ENCODE measurements at regions not wholly inside any gene's neighbourhood (a gene's known extent, or its start where the extent isn't known, plus 50 kb on each side); places are given as distances from the start of the nearest gene placed in this dataset.

- H3K9me3 Mint-ChIP-seq (ENCODE audit: unreplicated experiment), result no peaks in the 10 kb centered on the region
- peaks cover 3% of the 10 kb centered on the region for H3K4me1 Mint-ChIP-seq (ENCODE audit: unreplicated experiment)
- no peak for DNase-seq (ENCODE audit: low spot score)
- H3K4me3 Mint-ChIP-seq (ENCODE audit: unreplicated experiment), result no peak overlapping the region
- no peak overlapping the region for H3K27ac Mint-ChIP-seq (ENCODE audit: unreplicated experiment)
- H3K36me3 Mint-ChIP-seq (ENCODE audit: low read depth, unreplicated experiment), result no peaks in the 10 kb centered on the region
- H3K27me3 Mint-ChIP-seq (ENCODE audit: unreplicated experiment), result peaks cover 7% of the 10 kb centered on the region
- TF ChIP-seq, protein P1, sequence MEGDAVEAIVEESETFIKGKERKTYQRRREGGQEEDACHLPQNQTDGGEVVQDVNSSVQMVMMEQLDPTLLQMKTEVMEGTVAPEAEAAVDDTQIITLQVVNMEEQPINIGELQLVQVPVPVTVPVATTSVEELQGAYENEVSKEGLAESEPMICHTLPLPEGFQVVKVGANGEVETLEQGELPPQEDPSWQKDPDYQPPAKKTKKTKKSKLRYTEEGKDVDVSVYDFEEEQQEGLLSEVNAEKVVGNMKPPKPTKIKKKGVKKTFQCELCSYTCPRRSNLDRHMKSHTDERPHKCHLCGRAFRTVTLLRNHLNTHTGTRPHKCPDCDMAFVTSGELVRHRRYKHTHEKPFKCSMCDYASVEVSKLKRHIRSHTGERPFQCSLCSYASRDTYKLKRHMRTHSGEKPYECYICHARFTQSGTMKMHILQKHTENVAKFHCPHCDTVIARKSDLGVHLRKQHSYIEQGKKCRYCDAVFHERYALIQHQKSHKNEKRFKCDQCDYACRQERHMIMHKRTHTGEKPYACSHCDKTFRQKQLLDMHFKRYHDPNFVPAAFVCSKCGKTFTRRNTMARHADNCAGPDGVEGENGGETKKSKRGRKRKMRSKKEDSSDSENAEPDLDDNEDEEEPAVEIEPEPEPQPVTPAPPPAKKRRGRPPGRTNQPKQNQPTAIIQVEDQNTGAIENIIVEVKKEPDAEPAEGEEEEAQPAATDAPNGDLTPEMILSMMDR (IDR thresholded peaks at IDR 0.05; ENCODE audit: unreplicated experiment), result no peak
Measured at GRCh38 chr4:183823434-183823833, 81.7 kb upstream of the STOX2 start.

GRCh38 chr4:183825346-183825745, 79.8 kb upstream of the STOX2 start:
- Mint-ChIP-seq H3K27ac (ENCODE audit: unreplicated experiment) (no peak overlapping the region), H3K4me3 (ENCODE audit: unreplicated experiment) (no peak overlapping the region), H3K4me1 (ENCODE audit: unreplicated experiment) (peaks cover 3% of the 10 kb centered on the region), H3K36me3 (ENCODE audit: low read depth, unreplicated experiment) (no peaks in the 10 kb centered on the region), H3K9me3 (ENCODE audit: unreplicated experiment) (no peaks in the 10 kb centered on the region), H3K27me3 (ENCODE audit: unreplicated experiment) (peaks cover 7% of the 10 kb centered on the region)
- TF ChIP-seq, protein P1 (IDR thresholded peaks at IDR 0.05; ENCODE audit: unreplicated experiment), result no peak
- no peak for DNase-seq (ENCODE audit: low spot score)

DNA sequence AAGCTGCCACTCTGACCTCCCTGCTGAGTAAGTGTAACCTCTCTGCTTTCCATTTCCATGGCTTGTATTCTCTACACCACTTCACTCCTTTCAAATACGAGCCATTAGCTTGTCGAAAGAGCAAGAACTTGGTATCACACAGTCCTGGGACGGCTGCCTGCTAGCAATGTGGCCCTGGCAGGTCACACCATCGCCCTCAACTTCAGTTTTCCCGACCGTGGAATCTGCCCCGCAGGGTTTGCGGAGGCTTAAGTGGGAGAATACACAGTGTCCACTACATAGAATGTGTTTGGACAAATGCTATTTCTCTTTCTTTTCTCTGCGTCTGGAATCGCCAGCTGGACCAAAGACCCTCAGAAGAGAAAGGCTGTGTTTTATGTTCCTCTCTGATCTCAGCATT, 78.6 kb upstream of the STOX2 start:
- TF ChIP-seq, protein P1 (IDR thresholded peaks at IDR 0.05; ENCODE audit: unreplicated experiment), result no peak
- no peak overlapping the region for H3K27ac Mint-ChIP-seq (ENCODE audit: unreplicated experiment)
- H3K9me3 Mint-ChIP-seq (ENCODE audit: unreplicated experiment), result no peaks in the 10 kb centered on the region
- H3K4me3 Mint-ChIP-seq (ENCODE audit: unreplicated experiment), result no peak overlapping the region
- no peaks in the 10 kb centered on the region for H3K36me3 Mint-ChIP-seq (ENCODE audit: low read depth, unreplicated experiment)
- H3K4me1 Mint-ChIP-seq (ENCODE audit: unreplicated experiment), result peaks cover 11% of the 10 kb centered on the region
- H3K27me3 Mint-ChIP-seq (ENCODE audit: unreplicated experiment), result peaks cover 7% of the 10 kb centered on the region
- DNase-seq (ENCODE audit: low spot score), result no peak

DNA sequence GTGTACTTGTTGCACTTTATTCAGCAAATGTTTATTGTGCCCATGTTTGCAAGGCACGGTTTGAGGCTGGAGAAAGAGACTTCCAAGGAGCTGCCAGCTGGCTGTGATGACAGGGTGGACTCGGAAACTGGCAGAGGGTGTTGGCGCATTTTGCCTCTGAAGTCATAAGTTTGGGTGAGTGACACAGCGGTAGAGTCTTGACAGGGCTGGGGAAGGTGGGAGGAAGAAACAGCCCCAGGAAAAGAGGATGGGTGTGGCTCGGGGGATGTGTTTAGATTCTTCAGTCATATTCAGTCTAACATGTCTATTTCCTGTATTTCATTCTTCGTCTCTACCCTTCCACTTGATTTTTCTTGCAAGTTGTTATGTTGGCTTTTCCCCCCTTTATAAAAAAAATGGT, 77.0 kb upstream of the STOX2 start:
- Mint-ChIP-seq H3K4me1 (ENCODE audit: unreplicated experiment) (peaks cover 14% of the 10 kb centered on the region), H3K36me3 (ENCODE audit: low read depth, unreplicated experiment) (no peaks in the 10 kb centered on the region), H3K27me3 (ENCODE audit: unreplicated experiment) (peaks cover 7% of the 10 kb centered on the region), H3K4me3 (ENCODE audit: unreplicated experiment) (no peak overlapping the region), H3K9me3 (ENCODE audit: unreplicated experiment) (no peaks in the 10 kb centered on the region), H3K27ac (ENCODE audit: unreplicated experiment) (no peak overlapping the region)
- DNase-seq (ENCODE audit: low spot score), result no peak
- TF ChIP-seq, protein P1 (IDR thresholded peaks at IDR 0.05; ENCODE audit: unreplicated experiment), result no peak

DNA sequence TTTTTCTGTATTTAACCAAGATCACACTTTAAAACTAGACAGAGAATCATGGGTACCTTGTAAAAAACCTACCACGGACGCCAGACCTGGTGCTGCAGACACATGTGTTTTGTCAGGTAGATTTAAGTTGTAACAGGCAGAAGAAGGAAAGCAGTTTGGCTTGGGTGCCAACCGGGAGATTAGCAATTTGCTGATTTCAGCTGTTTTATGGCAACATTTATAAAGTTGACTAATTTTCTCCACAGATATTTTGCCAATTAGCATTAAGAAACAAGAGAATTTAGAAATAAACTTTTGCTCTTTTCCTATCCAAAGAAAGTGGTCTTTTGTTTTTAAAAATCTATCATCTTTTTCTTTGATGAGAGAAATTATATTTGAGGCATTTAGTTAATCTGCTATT, 76.3 kb upstream of the STOX2 start:
- peaks cover 14% of the 10 kb centered on the region for H3K4me1 Mint-ChIP-seq (ENCODE audit: unreplicated experiment)
- H3K27ac Mint-ChIP-seq (ENCODE audit: unreplicated experiment), result no peak overlapping the region

More for the DNA sequence above, 76.3 kb upstream of the STOX2 start:
- H3K4me3 Mint-ChIP-seq (ENCODE audit: unreplicated experiment), result no peak overlapping the region
- no peak for DNase-seq (ENCODE audit: low spot score)
- H3K36me3 Mint-ChIP-seq (ENCODE audit: low read depth, unreplicated experiment), result no peaks in the 10 kb centered on the region
- TF ChIP-seq, protein P1 (IDR thresholded peaks at IDR 0.05; ENCODE audit: unreplicated experiment), result no peak
- H3K27me3 Mint-ChIP-seq (ENCODE audit: unreplicated experiment), result peaks cover 7% of the 10 kb centered on the region
- H3K9me3 Mint-ChIP-seq (ENCODE audit: unreplicated experiment), result no peaks in the 10 kb centered on the region

Data from endothelial cell (in vitro differentiated cells).